ENCODE measurements at regions not wholly inside any gene's neighbourhood (a gene's known extent, or its start where the extent isn't known, plus 50 kb on each side); places are given as distances from the start of the nearest gene placed in this dataset.

GRCh38 chr2:59786684-59787083 is 766.8 kb downstream of the BCL11A start:
- TF ChIP-seq ARNT (IDR thresholded peaks at IDR 0.05) (no peak), ELF4 (IDR thresholded peaks at IDR 0.05) (no peak), BHLHE40 (IDR thresholded peaks at IDR 0.05; ENCODE audit: borderline replicate concordance) (no peak), ZNF384 (IDR thresholded peaks at IDR 0.05) (no peak), SUZ12 (IDR thresholded peaks at IDR 0.05) (no peak), SP1 (IDR thresholded peaks at IDR 0.05) (no peak), HDGF (IDR thresholded peaks at IDR 0.05; ENCODE audit: borderline replicate concordance) (no peak), L3MBTL2 (conservative IDR thresholded peaks at IDR 0.05) (no peak), NFRKB (IDR thresholded peaks at IDR 0.05) (no peak), FOXA1 (IDR thresholded peaks at IDR 0.05) (no peak), TARDBP (IDR thresholded peaks at IDR 0.05) (no peak), FOXK2 (IDR thresholded peaks at IDR 0.05) (no peak), PKNOX1 (IDR thresholded peaks at IDR 0.05) (no peak)

Measured in HEK293T (cell line).